NCI-H1436 treated with DMSO at 0.1 percent for 48 hours (cell line): ENCODE measurements at regions not wholly inside any gene's neighbourhood (a gene's known extent, or its start where the extent isn't known, plus 50 kb on each side); places are given as distances from the start of the nearest gene placed in this dataset.

Experiments
- DNase-seq: peaks from one replicate; lab custom pipeline; 2025; lab: John Stamatoyannopoulos, UW

- no peak for DNase-seq
These were observed 111.0 kb downstream of the TRIB2 start for GRCh38 chr2:12827721-12828120.

- DNase-seq: no peak
These were observed 112.2 kb downstream of the TRIB2 start for GRCh38 chr2:12828980-12829379.

DNA sequence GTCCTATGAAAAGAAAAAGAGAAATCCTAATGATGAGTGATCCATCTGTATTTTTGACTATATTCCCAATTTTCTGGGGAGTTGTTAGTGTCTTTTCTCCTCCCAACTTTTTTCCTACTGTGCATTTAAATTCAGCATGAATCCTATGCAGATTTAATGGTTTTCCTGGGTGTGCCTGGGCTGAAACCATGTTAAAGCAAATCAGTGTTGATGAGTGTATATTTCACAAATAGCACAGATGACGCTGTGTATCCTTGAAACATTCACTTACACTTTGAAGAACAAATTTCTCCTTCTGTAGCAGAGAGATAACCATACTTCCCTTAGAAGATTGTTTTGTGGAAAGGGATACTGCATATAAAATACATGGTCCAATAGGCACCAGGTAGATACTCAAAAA, 114.3 kb downstream of the TRIB2 start:
- no peak for DNase-seq

GRCh38 chr2:12834239-12834638, 117.5 kb downstream of the TRIB2 start:
- no peak for DNase-seq

DNA sequence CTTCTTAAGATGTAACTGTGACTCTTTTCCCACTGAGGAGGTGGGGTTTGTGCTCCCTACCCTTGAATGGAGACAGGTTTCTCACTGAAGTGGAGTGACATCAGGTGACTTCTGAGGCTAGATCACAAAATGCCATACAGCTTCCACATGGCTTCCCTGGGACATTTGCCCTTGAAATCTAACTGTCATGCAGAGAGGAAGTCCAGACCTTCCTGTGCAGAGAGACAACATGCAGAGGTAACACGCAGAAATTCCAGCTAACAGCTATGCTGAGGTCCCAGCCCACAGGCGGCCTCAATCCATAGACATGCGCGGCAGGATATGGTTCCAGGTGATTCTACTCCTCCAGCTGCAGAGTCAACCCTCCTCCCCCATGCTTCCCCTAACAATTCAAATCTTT, 119.0 kb downstream of the TRIB2 start:
- DNase-seq: no peak

GRCh38 chr2:12839339-12839738, 122.6 kb downstream of the TRIB2 start:
- no peak for DNase-seq

GRCh38 chr2:12841021-12841420, 124.3 kb downstream of the TRIB2 start:
- DNase-seq: no peak

DNA sequence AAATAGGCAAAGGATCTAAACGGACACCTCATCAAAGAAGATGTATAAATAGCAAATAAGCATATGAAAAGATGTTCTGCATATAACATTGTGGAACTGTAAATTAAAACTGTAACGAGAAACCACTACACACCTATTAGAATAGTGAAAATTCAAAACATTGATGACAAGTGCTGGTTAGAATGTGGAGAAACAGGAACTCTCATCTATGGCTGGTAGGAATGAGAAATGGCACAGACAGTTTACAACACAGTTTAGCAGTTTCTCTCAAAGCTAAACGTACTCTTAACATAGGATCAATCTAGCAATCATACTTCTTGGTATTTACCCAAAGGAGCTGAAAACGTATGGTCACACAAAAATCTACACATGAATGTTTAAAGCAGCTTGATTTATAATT, 126.2 kb downstream of the TRIB2 start:
- no peak for DNase-seq

GRCh38 chr2:12844511-12844910, 127.8 kb downstream of the TRIB2 start:
- no peak for DNase-seq

GRCh38 chr2:12847694-12848575, 131.2 kb downstream of the TRIB2 start:
- no peak for DNase-seq

GRCh38 chr2:12852135-12852534, 135.4 kb downstream of the TRIB2 start:
- DNase-seq: no peak

- DNase-seq: no peak
These were observed 137.3 kb downstream of the TRIB2 start for GRCh38 chr2:12854001-12854530.

DNA sequence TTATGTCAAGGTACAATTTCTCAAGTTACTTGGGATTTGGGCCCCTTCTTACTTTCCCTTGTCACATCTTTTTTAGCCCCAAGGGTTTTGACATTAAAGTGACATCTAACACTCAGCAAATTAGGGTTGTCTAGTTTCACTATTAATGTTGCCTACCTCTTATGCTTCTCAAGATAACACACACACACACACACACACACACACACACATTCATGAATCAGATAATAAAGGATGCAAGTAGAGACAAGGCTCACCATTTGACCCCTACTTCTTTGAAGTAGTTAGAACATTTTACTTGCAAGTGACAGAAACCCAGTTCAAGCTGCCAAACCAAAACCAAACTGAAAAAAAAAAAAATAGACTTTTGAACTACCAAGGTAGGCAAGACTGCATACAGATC, 138.8 kb downstream of the TRIB2 start:
- DNase-seq: no peak

DNA sequence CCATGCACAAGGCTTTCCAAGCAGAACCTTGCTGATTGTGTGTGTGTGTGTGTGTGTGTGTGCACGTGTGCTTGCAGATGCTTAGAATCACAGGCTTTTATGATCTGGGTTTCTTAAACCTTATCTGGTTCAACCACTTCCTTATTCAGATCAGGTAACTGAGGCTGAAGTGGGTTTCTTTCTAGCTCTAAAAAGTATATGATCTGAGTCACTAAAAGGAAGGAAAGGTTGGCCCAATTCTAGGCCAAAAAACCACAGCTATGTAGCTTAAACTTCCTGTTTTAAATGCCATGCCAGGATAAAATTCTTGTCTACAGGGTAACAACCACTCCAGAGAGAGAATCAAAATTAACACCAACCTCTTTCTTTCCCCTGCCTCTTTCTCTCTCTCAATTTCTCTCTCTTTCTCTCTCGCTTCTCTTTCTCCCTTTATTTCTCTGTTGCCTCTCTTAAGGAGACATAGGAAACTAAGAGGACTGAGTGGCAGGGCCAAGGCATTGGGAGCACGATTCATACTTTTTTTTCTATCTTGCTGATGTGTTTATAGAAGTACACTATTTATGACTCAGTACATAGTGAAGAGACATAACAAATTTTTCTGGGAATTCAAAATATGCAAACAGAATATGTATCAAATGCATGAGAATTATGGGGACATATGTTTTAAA, 140.3 kb downstream of the TRIB2 start:
- no peak for DNase-seq

GRCh38 chr2:12857891-12858290, 141.2 kb downstream of the TRIB2 start:
- no peak for DNase-seq

DNA sequence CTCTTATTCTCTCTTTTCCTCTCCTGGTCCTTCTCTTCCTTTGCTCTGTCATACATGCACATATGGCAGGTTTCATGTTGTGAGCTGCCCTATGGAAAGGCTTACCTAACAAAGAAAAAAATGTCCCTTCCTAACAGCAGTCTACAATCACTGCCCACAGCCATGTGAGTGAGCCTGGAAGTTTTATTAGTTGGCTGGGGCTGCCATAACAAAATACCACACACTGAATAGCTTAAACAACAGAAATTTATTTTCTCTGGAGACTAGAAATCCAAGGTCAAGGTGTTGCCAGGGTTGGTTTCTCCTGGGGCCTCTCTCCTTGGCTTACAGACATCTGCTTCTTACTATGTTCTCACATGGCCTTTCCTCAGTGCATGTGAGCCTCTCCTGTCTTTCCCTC, 142.1 kb downstream of the TRIB2 start:
- no peak for DNase-seq

GRCh38 chr2:12861344-12861930, 144.7 kb downstream of the TRIB2 start:
- no peak for DNase-seq

- no peak for DNase-seq
These were observed 145.8 kb downstream of the TRIB2 start for GRCh38 chr2:12862541-12862940.

DNA sequence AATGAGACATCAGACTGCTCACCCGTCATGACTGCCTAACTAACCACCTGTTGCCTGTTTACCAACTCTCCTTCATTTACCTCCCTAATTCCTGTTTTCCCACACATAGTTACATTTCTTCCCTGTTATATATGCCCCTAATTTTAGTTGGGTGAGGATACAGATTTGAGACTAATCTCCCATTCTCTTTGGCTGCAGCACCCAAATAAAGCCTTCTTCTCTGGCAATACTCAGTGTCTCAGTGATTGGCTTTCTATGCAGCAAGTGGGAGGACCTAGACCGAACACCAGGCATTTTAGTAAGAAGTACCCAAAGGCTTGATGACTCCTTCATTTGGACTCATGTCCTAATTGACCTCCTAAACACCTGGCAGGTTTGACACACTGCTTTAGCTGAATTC, 147.2 kb downstream of the TRIB2 start:
- no peak for DNase-seq

DNA sequence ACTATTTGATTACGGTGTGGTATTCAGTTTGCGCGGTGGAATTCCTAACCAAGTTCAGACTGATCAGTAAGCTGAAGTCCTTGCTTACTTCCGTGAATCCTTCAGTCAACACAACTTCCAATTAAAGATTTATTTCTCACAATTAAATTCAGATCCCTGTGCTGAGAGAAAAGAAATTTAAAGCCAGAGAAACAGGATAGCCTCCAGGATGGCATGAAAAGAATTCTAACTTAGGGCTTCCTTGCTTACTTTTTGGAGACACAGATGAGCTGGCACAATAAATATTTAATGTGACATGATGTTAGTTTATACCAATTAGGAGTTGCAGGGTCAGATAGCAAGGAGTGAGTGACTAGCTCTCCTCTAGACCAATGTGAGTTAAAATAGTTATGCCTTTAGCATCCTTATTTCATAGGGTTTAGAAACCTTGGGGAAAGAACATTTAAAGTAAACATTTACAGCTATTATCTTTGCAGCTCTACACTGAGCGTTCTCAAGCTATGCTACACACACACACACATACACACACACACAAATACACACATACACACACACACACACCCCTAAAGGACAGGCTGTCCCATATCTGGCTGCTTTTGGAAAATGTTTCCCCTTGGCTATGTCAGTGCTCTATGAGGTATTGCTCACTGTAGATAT, 151.0 kb downstream of the TRIB2 start:
- no peak for DNase-seq

GRCh38 chr2:12870692-12871091, 154.0 kb downstream of the TRIB2 start:
- DNase-seq: no peak

DNA sequence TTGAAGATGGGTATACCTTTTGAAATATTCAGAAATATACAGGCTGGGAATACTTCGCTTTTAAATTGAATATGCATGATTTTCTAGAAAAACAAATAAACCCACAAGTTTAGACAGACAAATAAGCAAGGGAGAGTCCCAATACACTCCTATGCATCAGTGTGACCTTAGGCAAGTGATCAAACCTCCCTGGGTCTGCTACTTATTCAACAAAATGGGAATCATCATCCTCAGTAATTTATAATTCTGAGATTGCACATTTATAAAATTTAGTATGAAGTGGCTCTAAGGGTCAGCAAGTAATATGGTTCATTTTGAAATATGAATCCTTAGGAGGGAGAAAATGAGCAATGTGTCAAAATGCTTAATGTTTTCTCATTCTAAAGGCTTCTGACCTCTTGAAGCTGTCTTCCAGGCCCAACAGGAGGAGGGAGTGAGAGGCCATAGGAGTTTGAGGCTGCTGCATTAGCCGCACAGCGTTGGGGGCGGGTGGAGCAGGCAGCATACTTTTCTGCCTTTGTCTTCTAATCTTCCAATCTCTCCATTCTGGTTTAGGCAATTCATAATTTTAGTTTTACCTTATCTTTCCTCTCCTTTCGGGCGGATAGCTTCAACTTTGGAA, 155.1 kb downstream of the TRIB2 start:
- no peak for DNase-seq
